Transverse colon (tissue), 4 donors: ENCODE measurements at regions not wholly inside any gene's neighbourhood (a gene's known extent, or its start where the extent isn't known, plus 50 kb on each side); places are given as distances from the start of the nearest gene placed in this dataset.

Experiments used
- CTCF ChIP-seq, 5 experiments: fragments of 200-600 bp in 3 of 5; fragments of 450-650 bp in 2 of 5; sonication (generic) in 3 of 5; IDR thresholded peaks; 1 replicate in 2 of 5; 2 replicates in 3 of 5; pipeline ENCODE4 v1.5.1; 2016 to 2017; ENCODE audit warnings: antibody characterized with exemption in 5 of 5, inconsistent platforms in 3 of 5, mild to moderate bottlenecking in 2 of 5, moderate library complexity in 1 of 5
- POLR2A ChIP-seq: fragments of 450-650 bp; IDR thresholded peaks from one replicate; pipeline ENCODE4 v1.6.1; 2016; ENCODE audit warnings: antibody characterized with exemption, mild to moderate bottlenecking, moderate library complexity
- POLR2AphosphoS5 ChIP-seq, 3 donors: sonication (generic); formaldehyde crosslinking; IDR thresholded peaks; one replicate each; pipeline ENCODE4 v1.6.1; 2016; ENCODE audit warnings: antibody characterized with exemption in 3 of 3

GRCh38 chr2:228263156-228263555, 81.7 kb upstream of the SPHKAP start:
- TF ChIP-seq CTCF (IDR thresholded peaks at IDR 0.05) = no peak
- no peak for TF ChIP-seq POLR2AphosphoS5 (IDR thresholded peaks at IDR 0.05)
- TF ChIP-seq POLR2A = no peak
